ENCODE measurements at regions not wholly inside any gene's neighbourhood (a gene's known extent, or its start where the extent isn't known, plus 50 kb on each side); places are given as distances from the start of the nearest gene placed in this dataset.

GRCh38 chr10:80805343-80806020 is 267.8 kb downstream of the SH2D4B start:
- H3K4me2 ChIP-seq: no peak overlapping the region
- no peaks in the 10 kb centered on the region for H3K9me2 ChIP-seq
- POLR2A ChIA-PET: no interaction called here
- no peaks in the 10 kb centered on the region for H3K4me1 ChIP-seq (ENCODE audit: control insufficient read depth in 1 of 2, insufficient read depth in 2 of 2, low read depth in 1 of 2, low read length in 1 of 2)
- H3K27me3 ChIP-seq (ENCODE audit: insufficient read depth): no peaks in the 10 kb centered on the region
- WGBS (ENCODE audit: low lambda C conversion rate): 4% methylated on average over 2 of the region's 2 CpGs
- TF ChIP-seq RCOR1 (IDR thresholded peaks at IDR 0.05; ENCODE audit: low read length): no peak
- no peak for TF ChIP-seq RFX5 (IDR thresholded peaks at IDR 0.05; ENCODE audit: low read length)
- no peak for TF ChIP-seq GABPA (IDR thresholded peaks at IDR 0.05; ENCODE audit: low read depth)
- TF ChIP-seq, protein P1, sequence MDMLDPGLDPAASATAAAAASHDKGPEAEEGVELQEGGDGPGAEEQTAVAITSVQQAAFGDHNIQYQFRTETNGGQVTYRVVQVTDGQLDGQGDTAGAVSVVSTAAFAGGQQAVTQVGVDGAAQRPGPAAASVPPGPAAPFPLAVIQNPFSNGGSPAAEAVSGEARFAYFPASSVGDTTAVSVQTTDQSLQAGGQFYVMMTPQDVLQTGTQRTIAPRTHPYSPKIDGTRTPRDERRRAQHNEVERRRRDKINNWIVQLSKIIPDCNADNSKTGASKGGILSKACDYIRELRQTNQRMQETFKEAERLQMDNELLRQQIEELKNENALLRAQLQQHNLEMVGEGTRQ (IDR thresholded peaks at IDR 0.05; ENCODE audit: borderline replicate concordance, low read depth, low read length): no peak
- no peak for TF ChIP-seq TEAD4 (IDR thresholded peaks at IDR 0.05; ENCODE audit: borderline replicate concordance, insufficient read depth)
- TF ChIP-seq GATA2 (CRISPR knock-in tag; IDR thresholded peaks at IDR 0.05): no peak
- TF ChIP-seq NFIC (IDR thresholded peaks at IDR 0.05; ENCODE audit: borderline replicate concordance): no peak
- no peak for TF ChIP-seq MAX (IDR thresholded peaks at IDR 0.05; ENCODE audit: low read depth)
- TF ChIP-seq JUND (IDR thresholded peaks at IDR 0.05): no peak
- TF ChIP-seq FOXM1 (IDR thresholded peaks at IDR 0.05; ENCODE audit: low read depth): no peak
- TF ChIP-seq, protein P2, sequence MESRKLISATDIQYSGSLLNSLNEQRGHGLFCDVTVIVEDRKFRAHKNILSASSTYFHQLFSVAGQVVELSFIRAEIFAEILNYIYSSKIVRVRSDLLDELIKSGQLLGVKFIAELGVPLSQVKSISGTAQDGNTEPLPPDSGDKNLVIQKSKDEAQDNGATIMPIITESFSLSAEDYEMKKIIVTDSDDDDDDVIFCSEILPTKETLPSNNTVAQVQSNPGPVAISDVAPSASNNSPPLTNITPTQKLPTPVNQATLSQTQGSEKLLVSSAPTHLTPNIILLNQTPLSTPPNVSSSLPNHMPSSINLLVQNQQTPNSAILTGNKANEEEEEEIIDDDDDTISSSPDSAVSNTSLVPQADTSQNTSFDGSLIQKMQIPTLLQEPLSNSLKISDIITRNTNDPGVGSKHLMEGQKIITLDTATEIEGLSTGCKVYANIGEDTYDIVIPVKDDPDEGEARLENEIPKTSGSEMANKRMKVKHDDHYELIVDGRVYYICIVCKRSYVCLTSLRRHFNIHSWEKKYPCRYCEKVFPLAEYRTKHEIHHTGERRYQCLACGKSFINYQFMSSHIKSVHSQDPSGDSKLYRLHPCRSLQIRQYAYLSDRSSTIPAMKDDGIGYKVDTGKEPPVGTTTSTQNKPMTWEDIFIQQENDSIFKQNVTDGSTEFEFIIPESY (IDR thresholded peaks at IDR 0.05; ENCODE audit: borderline replicate concordance, low read depth): no peak
- TF ChIP-seq IRF3 (IDR thresholded peaks at IDR 0.05; ENCODE audit: low read depth, low read length): no peak
- no peak for TF ChIP-seq SIN3A (IDR thresholded peaks at IDR 0.05; ENCODE audit: borderline replicate concordance, low read depth, low read length)
- no peak for TF ChIP-seq TAF1 (IDR thresholded peaks at IDR 0.05; ENCODE audit: borderline replicate concordance, low read depth, low read length)
- no peak for TF ChIP-seq TCF12 (IDR thresholded peaks at IDR 0.05)
- no peaks in the 10 kb centered on the region for H3K36me3 ChIP-seq (replicated peaks in 1 of 2; ENCODE audit: control insufficient read depth in 1 of 2, insufficient read depth in 2 of 2, low read length in 1 of 2)
- CTCF ChIA-PET: no interaction called here
- no peaks in the 10 kb centered on the region for H3F3A ChIP-seq (replicated peaks; ENCODE audit: insufficient read depth)
- DNase-seq: no peak
- no peak overlapping the region for H3K27ac ChIP-seq (ENCODE audit: low read depth in 2 of 2, low read length in 1 of 2)
- H4K20me1 ChIP-seq (ENCODE audit: insufficient read depth): no peaks in the 10 kb centered on the region
- H2AFZ ChIP-seq (ENCODE audit: low read depth): no peak overlapping the region
- H3K4me3 ChIP-seq (ENCODE audit: low read depth in 2 of 2, low read length in 1 of 2): no peak overlapping the region
- H3K9ac ChIP-seq: no peak overlapping the region
- H3K9me3 ChIP-seq: no peaks in the 10 kb centered on the region
- no peaks in the 10 kb centered on the region for H3K79me2 ChIP-seq (ENCODE audit: insufficient read depth)
